H1 (cell line): ENCODE measurements at regions not wholly inside any gene's neighbourhood (a gene's known extent, or its start where the extent isn't known, plus 50 kb on each side); places are given as distances from the start of the nearest gene placed in this dataset.

Experiments used
- CTCF ChIA-PET: fragments of 300-600 bp; sonication (Branson Sonifier 250); formaldehyde crosslinking; loops from one replicate; lab custom pipeline; 2021; ENCODE audit not compliant: partially characterized antibody; lab: Charles Lee
- POLR2A ChIA-PET: fragments of 300-600 bp; sonication (Branson Sonifier 250); formaldehyde crosslinking; loops from one replicate; lab custom pipeline; 2021; ENCODE audit warnings: inconsistent platforms; ENCODE audit not compliant: partially characterized antibody; lab: Charles Lee
- DNase-seq, 2 experiments: peaks; one replicate each; pipeline versions ENCODE4 v3.0.0 to v3.0.0-alpha.2; 2010 to 2022; ENCODE audit warnings: low spot score in 2 of 2, low read depth in 1 of 2, mixed read lengths in 1 of 2
- FAIRE-seq: peaks from 2 replicates; lab custom pipeline; 2011; peaks lifted over from hg19 to GRCh38; lab: Jason Lieb, UNC
- H2AFZ ChIP-seq: 2 replicates; pipeline ENCODE4 v1.8.1; 2012; ENCODE audit warnings: low read length, inconsistent platforms
- H2AK5ac ChIP-seq: 2 replicates; pipeline ENCODE4 v1.6.1; 2013; ENCODE audit warnings: low read depth, low read length
- H2BK120ac ChIP-seq: replicated peaks from 2 replicates; pipeline ENCODE3; 2013; ENCODE audit warnings: low read depth, low read length, inconsistent platforms
- H2BK12ac ChIP-seq: 2 replicates; pipeline ENCODE4 v1.6.1; 2013; ENCODE audit warnings: low read depth, low read length
- H2BK15ac ChIP-seq: 2 replicates; pipeline ENCODE4 v1.6.1; 2013; ENCODE audit warnings: low read length
- H2BK20ac ChIP-seq: 2 replicates; pipeline ENCODE4 v1.6.1; 2013; ENCODE audit warnings: low read length
- H2BK5ac ChIP-seq: 2 replicates; pipeline ENCODE4 v1.6.1; 2013; ENCODE audit warnings: low read depth, low read length
- H3K14ac ChIP-seq: 2 replicates; pipeline ENCODE4 v1.6.1; 2013; ENCODE audit warnings: inconsistent platforms; ENCODE audit not compliant: insufficient read length
- H3K18ac ChIP-seq: 2 replicates; pipeline ENCODE4 v1.6.1; 2013; ENCODE audit warnings: low read length; ENCODE audit errors: extremely low read depth
- H3K23ac ChIP-seq: 2 replicates; pipeline ENCODE4 v1.6.1; 2013; ENCODE audit warnings: inconsistent platforms; ENCODE audit not compliant: insufficient read length
- H3K23me2 ChIP-seq: 2 replicates; pipeline ENCODE4 v1.6.1; 2013; ENCODE audit warnings: low read depth, low read length
- H3K27ac ChIP-seq: 2 replicates; pipeline ENCODE4 v1.6.1; 2011; ENCODE audit warnings: low read depth, low read length, inconsistent platforms
- H3K27me3 ChIP-seq, 4 experiments: replicated peaks in 1 of 4; 1 replicate in 1 of 4; 2 replicates in 3 of 4; pipeline versions ENCODE4 v1.6.1 to v1.8.1; 2011 to 2013; ENCODE audit warnings: low read length in 3 of 4, mild to moderate bottlenecking in 3 of 4, inconsistent platforms in 2 of 4, mixed read lengths in 2 of 4, moderate library complexity in 1 of 4; ENCODE audit not compliant: control insufficient read depth in 3 of 4, insufficient read depth in 3 of 4; ENCODE audit errors: extremely low read depth in 1 of 4
- H3K36me3 ChIP-seq, 4 experiments: 2 replicates each; pipeline versions ENCODE4 v1.6.1 to v1.8.1; 2011 to 2013; ENCODE audit warnings: mild to moderate bottlenecking in 4 of 4, low read length in 3 of 4, moderate library complexity in 2 of 4, control low read depth in 1 of 4, inconsistent platforms in 1 of 4; ENCODE audit not compliant: insufficient read depth in 4 of 4, control insufficient read depth in 2 of 4
- H3K4ac ChIP-seq: replicated peaks from 2 replicates; pipeline ENCODE3; 2013; ENCODE audit warnings: low read length, low read depth, mixed read lengths, inconsistent platforms; ENCODE audit not compliant: insufficient read length
- H3K4me1 ChIP-seq, 4 experiments: replicated peaks in 1 of 4; 1 replicate in 1 of 4; 2 replicates in 3 of 4; pipeline versions ENCODE4 v1.6.1 to v1.8.1; 2011 to 2013; ENCODE audit warnings: low read length in 3 of 4, inconsistent platforms in 2 of 4, mixed read lengths in 1 of 4; ENCODE audit not compliant: insufficient read depth in 4 of 4, control insufficient read depth in 3 of 4
- H3K4me2 ChIP-seq, 2 experiments: 2 replicates each; pipeline versions ENCODE4 v1.6.1 to v1.8.1; 2011 to 2013; ENCODE audit warnings: low read depth in 2 of 2, low read length in 2 of 2, control low read depth in 1 of 2, inconsistent platforms in 1 of 2, mild to moderate bottlenecking in 1 of 2; ENCODE audit not compliant: insufficient read depth in 1 of 2
- H3K4me3 ChIP-seq, 4 experiments: fragments of 200-600, 300-600 bp in 1 of 4; sonication (generic), shearing (Covaris generic), sonication (Bioruptor Twin) in 1 of 4; 2 replicates each; pipeline versions ENCODE4 v1.5.1 to v1.8.1; 2011 to 2016; ENCODE audit warnings: low read length in 4 of 4, low read depth in 3 of 4, control low read depth in 2 of 4, inconsistent platforms in 2 of 4, mild to moderate bottlenecking in 2 of 4, mixed read lengths in 1 of 4, moderate library complexity in 1 of 4; ENCODE audit not compliant: insufficient read depth in 2 of 4; ENCODE audit errors: extremely low read depth in 1 of 4
- H3K56ac ChIP-seq: replicated peaks from 2 replicates; pipeline ENCODE3; 2013; ENCODE audit warnings: low read depth, mild to moderate bottlenecking, mixed read lengths, low read length, inconsistent platforms; ENCODE audit not compliant: insufficient read length
- H3K79me1 ChIP-seq: 2 replicates; pipeline ENCODE4 v1.6.1; 2013; ENCODE audit warnings: low read depth, low read length, control low read depth
- H3K79me2 ChIP-seq, 2 experiments: 2 replicates each; pipeline versions ENCODE4 v1.6.1 to v1.8.1; 2012 to 2013; ENCODE audit warnings: low read length in 2 of 2, mild to moderate bottlenecking in 2 of 2, inconsistent platforms in 1 of 2; ENCODE audit not compliant: insufficient read depth in 2 of 2, control insufficient read depth in 1 of 2
- H3K9ac ChIP-seq, 4 experiments: replicated peaks in 1 of 4; 1 replicate in 1 of 4; 2 replicates in 3 of 4; pipeline versions ENCODE4 v1.6.1 to v1.8.1; 2011 to 2013; ENCODE audit warnings: low read depth in 3 of 4, low read length in 3 of 4, control low read depth in 2 of 4, mild to moderate bottlenecking in 2 of 4, moderate library complexity in 2 of 4, inconsistent platforms in 1 of 4; ENCODE audit errors: extremely low read depth in 1 of 4
- H3K9me3 ChIP-seq, 2 experiments: 2 replicates each; pipeline versions ENCODE4 v1.6.1 to v1.8.1; 2012 to 2013; ENCODE audit warnings: mild to moderate bottlenecking in 2 of 2, moderate library complexity in 2 of 2, control low read depth in 1 of 2, inconsistent platforms in 1 of 2, low read depth in 1 of 2, low read length in 1 of 2, mixed read lengths in 1 of 2; ENCODE audit not compliant: insufficient read depth in 2 of 2
- H4K20me1 ChIP-seq, 2 experiments: replicated peaks in 1 of 2; 2 replicates each; pipeline versions ENCODE3 to v1.8.1; 2011 to 2013; ENCODE audit warnings: inconsistent platforms in 2 of 2, low read length in 2 of 2, mild to moderate bottlenecking in 1 of 2; ENCODE audit not compliant: insufficient read depth in 2 of 2, control insufficient read depth in 1 of 2
- H4K5ac ChIP-seq: 2 replicates; pipeline ENCODE4 v1.6.1; 2013; ENCODE audit warnings: low read length, low read depth, mixed read lengths, inconsistent platforms; ENCODE audit not compliant: insufficient read length
- H4K8ac ChIP-seq: 2 replicates; pipeline ENCODE4 v1.8.0; 2013; ENCODE audit warnings: mild to moderate bottlenecking, moderate library complexity, low read length, inconsistent platforms; ENCODE audit not compliant: insufficient read depth; ENCODE audit errors: extremely low read depth
- H4K91ac ChIP-seq: replicated peaks from 2 replicates; pipeline ENCODE3; 2013; ENCODE audit warnings: low read length, mixed read lengths, inconsistent platforms; ENCODE audit not compliant: insufficient read length
- CHD1 ChIP-seq: IDR thresholded peaks from 2 replicates; pipeline ENCODE4 v1.6.1; 2012; ENCODE audit warnings: low read depth, low read length, improper control_type of control experiment
- HDAC2 ChIP-seq, 2 experiments: fragments of 300-600 bp in 1 of 2; sonication (generic) in 1 of 2; IDR thresholded peaks; 2 replicates each; pipeline ENCODE4 v1.6.1; 2011 to 2012; ENCODE audit warnings: low read depth in 2 of 2, low read length in 2 of 2, mild to moderate bottlenecking in 2 of 2, moderate library complexity in 2 of 2, borderline replicate concordance in 1 of 2, inconsistent platforms in 1 of 2
- SIX5 ChIP-seq: IDR thresholded peaks from 2 replicates; pipeline ENCODE4 v1.6.1; 2011; ENCODE audit warnings: mild to moderate bottlenecking, low read depth, low read length
- WGBS, 2 experiments: shearing (Covaris generic) in 1 of 2; methylation state at CpG; one replicate each; pipeline versions ENCODE4 v1.1.6 to v1.1.7; 2013 to 2015; ENCODE audit warnings: low lambda C conversion rate in 2 of 2, mixed read lengths in 2 of 2, inconsistent platforms in 1 of 2, low coverage in 1 of 2, missing lambda C conversion rate in 1 of 2; ENCODE audit not compliant: insufficient replicate concordance in 2 of 2, insufficient coverage in 1 of 2, insufficient read length in 1 of 2; ENCODE audit errors: extremely low coverage in 1 of 2, missing lambda C conversion rate in 1 of 2; 5-methylcytosine and 5-hydroxymethylcytosine counted together
- TF ChIP-seq, protein P1 (sequence below): IDR thresholded peaks from 2 replicates; pipeline ENCODE4 v1.6.1; 2012; ENCODE audit warnings: inconsistent platforms
- TF ChIP-seq, protein P2 (sequence below): IDR thresholded peaks from 2 replicates; pipeline ENCODE4 v1.6.1; 2011; ENCODE audit warnings: low read depth, mild to moderate bottlenecking, low read length; ENCODE audit not compliant: insufficient read depth

DNA sequence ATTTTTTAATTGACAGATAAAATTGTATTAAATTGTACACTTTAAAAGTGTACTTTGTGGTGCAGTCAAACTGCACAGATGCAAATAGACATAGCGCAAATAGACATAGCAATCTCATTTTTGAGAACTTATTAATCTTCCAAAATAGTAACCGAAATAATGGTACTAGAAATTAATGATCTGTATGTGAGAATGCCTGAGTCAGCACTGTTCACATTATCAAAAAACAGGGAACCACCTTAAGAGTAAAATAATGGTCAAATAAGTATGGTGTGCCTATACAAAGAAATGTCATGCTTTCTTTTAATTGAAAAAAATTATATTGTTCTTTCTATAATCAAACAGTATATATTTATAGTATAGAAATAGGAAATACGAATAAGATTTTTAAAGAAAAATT lies 461.9 kb downstream of the EFNA5 start:
- Histone ChIP-seq H4K8ac (no peak overlapping the region), H3K4me2 (no peak overlapping the region), H3K56ac (no peak overlapping the region), H3K23ac (no peak overlapping the region), H4K20me1 (no peaks in the 10 kb centered on the region), H3K36me3 (no peaks in the 10 kb centered on the region), H3K4me1 (no peaks in the 10 kb centered on the region), H3K27me3 (no peaks in the 10 kb centered on the region), H4K5ac (no peak overlapping the region), H3K4me3 (no peak overlapping the region), H3K14ac (no peak overlapping the region), H2BK5ac (no peak overlapping the region), H3K9ac (no peak overlapping the region), H4K91ac (no peak overlapping the region), H2AK5ac (no peak overlapping the region), H2BK20ac (no peak overlapping the region), H3K79me1 (no peaks in the 10 kb centered on the region), H2BK120ac (no peak overlapping the region), H3K23me2 (no peaks in the 10 kb centered on the region), H3K27ac (no peak overlapping the region), H3K9me3 (no peaks in the 10 kb centered on the region), H3K4ac (no peak overlapping the region), H2BK12ac (no peak overlapping the region), H3K79me2 (no peaks in the 10 kb centered on the region), H2AFZ (no peak overlapping the region), H2BK15ac (no peak overlapping the region), H3K18ac (no peak overlapping the region)
- TF ChIP-seq, protein P1, sequence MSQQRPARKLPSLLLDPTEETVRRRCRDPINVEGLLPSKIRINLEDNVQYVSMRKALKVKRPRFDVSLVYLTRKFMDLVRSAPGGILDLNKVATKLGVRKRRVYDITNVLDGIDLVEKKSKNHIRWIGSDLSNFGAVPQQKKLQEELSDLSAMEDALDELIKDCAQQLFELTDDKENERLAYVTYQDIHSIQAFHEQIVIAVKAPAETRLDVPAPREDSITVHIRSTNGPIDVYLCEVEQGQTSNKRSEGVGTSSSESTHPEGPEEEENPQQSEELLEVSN = no peak
- TF ChIP-seq CHD1 (no peak), HDAC2 (IDR thresholded peaks at IDR 0.05; ENCODE audit: borderline replicate concordance in 1 of 2, low read depth in 2 of 2, low read length in 2 of 2) (no peak), SIX5 (no peak)
- TF ChIP-seq, protein P2, sequence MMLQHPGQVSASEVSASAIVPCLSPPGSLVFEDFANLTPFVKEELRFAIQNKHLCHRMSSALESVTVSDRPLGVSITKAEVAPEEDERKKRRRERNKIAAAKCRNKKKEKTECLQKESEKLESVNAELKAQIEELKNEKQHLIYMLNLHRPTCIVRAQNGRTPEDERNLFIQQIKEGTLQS = no peak
- CTCF ChIA-PET = no interaction called here
- WGBS, 2 experiments = 92% methylated on average over 3 of the region's 3 CpGs; no CpG with 5 or more reads in 1 of the 2 experiments
- POLR2A ChIA-PET = no interaction called here
- no peak for FAIRE-seq
- no peak for DNase-seq
